ENCODE measurements at regions not wholly inside any gene's neighbourhood (a gene's known extent, or its start where the extent isn't known, plus 50 kb on each side); places are given as distances from the start of the nearest gene placed in this dataset.

DNA sequence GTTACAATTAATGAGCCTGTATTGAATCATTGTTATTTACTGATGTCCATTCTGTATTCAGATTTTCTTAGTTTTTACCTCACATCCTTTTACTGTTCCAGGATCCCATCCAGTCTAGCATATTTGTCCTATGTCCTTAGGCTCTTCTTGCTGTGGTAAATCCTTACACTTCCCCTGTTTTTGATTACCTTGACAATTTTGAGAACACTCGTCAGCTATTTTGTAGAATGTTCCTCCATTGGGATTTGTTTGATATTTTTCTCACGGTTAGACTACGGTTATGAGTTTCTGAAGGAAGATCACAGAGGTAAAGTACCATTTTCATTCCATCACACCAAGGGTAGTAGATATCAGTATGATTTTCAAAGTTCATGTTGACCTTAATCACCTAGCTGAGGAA, 202.3 kb downstream of the AKAIN1 start:
- Histone ChIP-seq H3K27ac (no peak overlapping the region), H3K4me3 (no peak overlapping the region), H3K4me1 (no peaks in the 10 kb centered on the region), H3K27me3 (no peaks in the 10 kb centered on the region), H3K36me3 (no peaks in the 10 kb centered on the region), H3K9me3 (peaks cover 0 to 32% (median 0%) of the 10 kb centered on the region in 4 donors)
- WGBS, 2 donors: 94 to 95% methylated on average over 3 of the region's 3 CpGs
- TF ChIP-seq POLR2AphosphoS5 (IDR thresholded peaks at IDR 0.05) (no peak), POLR2A (IDR thresholded peaks at IDR 0.05) (no peak), EP300 (IDR thresholded peaks at IDR 0.05) (no peak), CTCF (IDR thresholded peaks at IDR 0.05) (no peak)
- no peak for DNase-seq
- no peak for ATAC-seq (ENCODE audit: low FRiP score in 2 of 2)

DNA sequence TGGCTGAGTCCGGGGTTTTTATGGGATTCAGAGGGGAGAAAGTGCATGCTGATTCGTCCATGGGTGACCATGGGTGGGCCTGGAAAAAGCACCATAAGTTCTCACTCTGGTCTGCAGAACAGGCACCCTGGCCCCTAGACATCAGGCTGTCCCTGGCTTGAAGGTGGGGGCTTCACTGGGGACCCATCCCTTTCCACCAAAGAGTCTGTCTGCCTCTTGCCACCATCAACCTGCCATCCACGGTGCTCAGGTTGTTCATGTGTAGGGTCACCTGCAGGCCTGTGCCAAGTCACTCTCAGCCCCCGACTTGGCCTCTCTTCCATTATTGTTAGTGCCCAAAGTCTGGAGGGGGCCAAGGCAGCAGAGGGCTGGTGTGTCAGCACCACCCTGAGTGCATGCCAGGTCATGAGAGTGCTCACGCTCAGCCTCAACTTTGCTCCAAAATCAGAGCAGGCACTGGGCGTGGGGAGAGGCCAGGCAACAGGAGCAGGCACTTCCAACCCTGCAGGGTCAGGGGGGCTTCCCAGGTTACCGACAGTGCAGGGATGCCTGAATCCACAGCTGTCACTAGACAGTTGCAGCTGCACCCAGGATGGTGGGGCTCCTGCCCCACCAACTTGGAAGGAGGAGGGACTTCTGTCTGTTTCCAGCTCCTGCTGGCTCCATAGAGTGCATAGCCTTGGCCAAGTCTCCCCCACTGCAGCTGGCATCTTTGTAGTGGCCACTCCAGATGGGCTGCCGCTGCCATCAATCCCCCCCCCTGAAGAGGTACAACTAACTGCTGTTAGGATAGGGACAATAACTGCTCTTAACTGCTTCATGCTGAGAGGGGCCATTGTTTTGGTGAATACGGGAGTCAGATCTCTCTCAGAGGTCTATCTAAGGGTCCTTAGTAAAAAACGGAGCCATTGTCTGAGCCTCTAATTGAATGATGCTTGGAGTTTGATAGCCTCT, 209.3 kb downstream of the AKAIN1 start:
- no peaks in the 10 kb centered on the region for H3K36me3 ChIP-seq
- H3K9me3 ChIP-seq: peaks cover 0 to 33% (median 0%) of the 10 kb centered on the region in 4 donors
- DNase-seq (no peak), ATAC-seq (ENCODE audit: low FRiP score in 2 of 2) (peak in 1 of 2 donors; percentile 9)
- H3K27ac ChIP-seq: no peak overlapping the region
- WGBS, 2 donors: 71 to 73% methylated on average over 5 to 10 of the region's 10 CpGs
- no peaks in the 10 kb centered on the region for H3K4me1 ChIP-seq
- H3K27me3 ChIP-seq: no peaks in the 10 kb centered on the region
- no peak for TF ChIP-seq EP300 (IDR thresholded peaks at IDR 0.05)
- no peak for TF ChIP-seq CTCF (IDR thresholded peaks at IDR 0.05)
- TF ChIP-seq POLR2A (IDR thresholded peaks at IDR 0.05): no peak
- TF ChIP-seq POLR2AphosphoS5 (IDR thresholded peaks at IDR 0.05): no peak
- no peak overlapping the region for H3K4me3 ChIP-seq

DNA sequence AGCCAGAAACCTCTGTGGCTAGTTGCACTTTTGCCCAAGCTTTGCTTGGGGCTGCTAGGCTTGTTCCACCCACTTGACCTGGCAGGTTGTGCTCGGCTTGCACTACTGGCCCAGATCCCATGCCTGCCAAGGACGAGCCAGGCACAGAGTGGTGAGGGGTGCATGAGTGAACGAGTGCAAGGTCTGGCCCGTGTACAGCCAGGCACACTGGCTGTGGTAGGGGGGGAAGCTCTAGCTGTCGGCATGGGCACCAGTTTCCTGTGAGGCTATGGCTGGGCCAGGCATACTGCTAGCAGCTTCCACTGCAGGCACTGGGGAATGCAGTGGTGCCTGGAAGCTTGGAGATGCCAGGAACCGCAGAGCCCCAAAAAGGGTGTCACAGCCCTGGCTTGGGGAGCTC, 210.4 kb downstream of the AKAIN1 start:
- ATAC-seq (ENCODE audit: low FRiP score in 2 of 2) (peak in 1 of 2 donors; percentile 31), DNase-seq (peak in 1 of 2 donors; percentile 12)
- H3K27ac ChIP-seq: no peak overlapping the region
- no peak overlapping the region for H3K4me3 ChIP-seq
- TF ChIP-seq POLR2AphosphoS5 (IDR thresholded peaks at IDR 0.05) (no peak), POLR2A (IDR thresholded peaks at IDR 0.05) (no peak), EP300 (IDR thresholded peaks at IDR 0.05) (no peak), CTCF (IDR thresholded peaks at IDR 0.05) (no peak)
- no peaks in the 10 kb centered on the region for H3K27me3 ChIP-seq
- no peaks in the 10 kb centered on the region for H3K4me1 ChIP-seq
- H3K9me3 ChIP-seq: peaks cover 0 to 23% (median 0%) of the 10 kb centered on the region in 4 donors
- WGBS, 2 donors: 65 to 82% methylated on average over 3 to 6 of the region's 6 CpGs
- no peaks in the 10 kb centered on the region for H3K36me3 ChIP-seq

DNA sequence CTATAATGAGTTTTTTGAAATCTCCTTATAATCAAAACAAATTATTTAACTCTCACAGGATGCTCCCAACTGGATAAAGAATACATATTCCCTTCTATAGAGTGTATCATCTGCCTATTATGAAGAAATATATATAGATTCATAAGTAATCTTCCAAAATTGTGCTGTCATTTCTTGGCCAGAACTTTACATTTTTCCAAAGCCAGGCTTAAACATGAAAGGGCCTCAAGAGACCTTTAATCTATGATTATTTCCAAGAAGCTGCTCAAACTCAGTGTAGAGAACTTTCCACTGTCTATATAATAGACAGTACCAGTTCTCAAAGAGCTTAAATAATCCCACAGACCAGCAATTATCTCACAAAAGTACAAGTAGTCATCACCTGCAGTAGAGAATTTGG, 211.0 kb downstream of the AKAIN1 start:
- DNase-seq: no peak
- no peak for ATAC-seq (ENCODE audit: low FRiP score in 2 of 2)
- no peaks in the 10 kb centered on the region for H3K4me1 ChIP-seq

More for the DNA sequence above, 211.0 kb downstream of the AKAIN1 start:
- H3K27me3 ChIP-seq: no peaks in the 10 kb centered on the region
- peaks cover 0 to 16% (median 0%) of the 10 kb centered on the region in 4 donors for H3K9me3 ChIP-seq
- no peak overlapping the region for H3K4me3 ChIP-seq
- TF ChIP-seq POLR2AphosphoS5 (IDR thresholded peaks at IDR 0.05) (no peak), CTCF (IDR thresholded peaks at IDR 0.05) (no peak), EP300 (IDR thresholded peaks at IDR 0.05) (no peak), POLR2A (IDR thresholded peaks at IDR 0.05) (no peak)
- H3K27ac ChIP-seq: no peak overlapping the region
- H3K36me3 ChIP-seq: no peaks in the 10 kb centered on the region
